ENCODE measurements at regions not wholly inside any gene's neighbourhood (a gene's known extent, or its start where the extent isn't known, plus 50 kb on each side); places are given as distances from the start of the nearest gene placed in this dataset.

GRCh38 chr3:166169681-166170080, 332.5 kb upstream of the BCHE start:
- DNase-seq (no peak), ATAC-seq (no peak)
- Mint-ChIP-seq H3K4me1 (no peaks in the 10 kb centered on the region), H3K9me3 (peaks cover 9 to 16% of the 10 kb centered on the region in 2 donors), H3K27me3 (no peaks in the 10 kb centered on the region), H3K4me3 (no peak overlapping the region), H3K27ac (no peak overlapping the region)

DNA sequence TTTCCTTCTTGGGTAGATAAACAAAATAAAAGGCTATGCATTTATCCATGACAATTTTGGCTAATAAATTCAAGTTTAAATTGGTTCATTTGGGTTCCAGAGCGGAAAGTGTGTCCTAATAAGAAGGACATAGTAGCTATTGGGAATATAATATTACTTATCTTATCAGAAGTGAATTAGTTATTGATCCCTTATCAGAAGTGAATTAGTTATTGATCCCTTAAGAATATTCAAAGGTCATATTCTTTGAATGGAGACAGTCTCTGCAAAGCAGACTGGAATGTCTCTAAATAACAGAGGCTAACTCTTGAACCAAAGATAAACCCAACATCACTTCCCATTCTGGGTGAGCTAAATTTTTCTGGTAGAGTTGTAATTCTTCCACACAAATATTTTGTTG, 290.7 kb upstream of the BCHE start:
- H3K27ac Mint-ChIP-seq, result no peak overlapping the region
- no peak for DNase-seq
- ATAC-seq, result no peak
- no peaks in the 10 kb centered on the region for H3K4me1 Mint-ChIP-seq
- H3K9me3 Mint-ChIP-seq, result peaks cover 10 to 24% of the 10 kb centered on the region in 2 donors
- no peaks in the 10 kb centered on the region for H3K27me3 Mint-ChIP-seq
- no peak overlapping the region for H3K4me3 Mint-ChIP-seq

- H3K27me3 Mint-ChIP-seq, result no peaks in the 10 kb centered on the region
- no peaks in the 10 kb centered on the region for H3K4me1 Mint-ChIP-seq
Observed at GRCh38 chr3:166125179-166125578, 288.0 kb upstream of the BCHE start.

GRCh38 chr3:166123576-166123975, 286.4 kb upstream of the BCHE start:
- Mint-ChIP-seq H3K27ac (no peak overlapping the region), H3K27me3 (no peaks in the 10 kb centered on the region), H3K4me1 (no peaks in the 10 kb centered on the region), H3K4me3 (no peak overlapping the region), H3K9me3 (peaks cover 0 to 5% of the 10 kb centered on the region in 2 donors)
- ATAC-seq (no peak), DNase-seq (no peak)

More at GRCh38 chr3:166125179-166125578, 288.0 kb upstream of the BCHE start:
- DNase-seq (no peak), ATAC-seq (no peak)
- peaks cover 0 to 13% of the 10 kb centered on the region in 2 donors for H3K9me3 Mint-ChIP-seq
- no peak overlapping the region for H3K4me3 Mint-ChIP-seq
- no peak overlapping the region for H3K27ac Mint-ChIP-seq

GRCh38 chr3:166123088-166123487, 285.9 kb upstream of the BCHE start:
- Mint-ChIP-seq H3K9me3 (peaks cover 0 to 7% of the 10 kb centered on the region in 2 donors), H3K27me3 (no peaks in the 10 kb centered on the region), H3K27ac (no peak overlapping the region), H3K4me1 (no peaks in the 10 kb centered on the region), H3K4me3 (no peak overlapping the region)
- no peak for ATAC-seq
- DNase-seq, result no peak

DNA sequence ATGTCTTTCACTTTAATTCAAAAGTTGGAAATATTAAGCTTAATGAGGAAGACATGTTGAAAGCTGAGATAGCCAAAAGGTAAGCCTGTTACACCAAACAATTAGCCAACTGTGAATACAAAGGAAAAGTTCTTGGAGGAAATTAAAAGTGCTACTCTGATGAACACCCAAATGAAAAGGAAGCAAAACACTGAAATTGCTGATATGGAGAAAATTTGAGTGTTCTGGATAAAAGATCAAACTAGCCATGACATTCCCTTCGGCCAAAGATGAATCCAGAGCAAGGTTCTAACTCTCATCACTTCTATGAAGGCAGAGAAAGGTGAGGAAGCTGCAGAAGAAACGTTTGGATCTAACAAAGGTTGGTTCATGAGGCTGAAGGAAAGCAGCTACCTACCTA, 280.8 kb upstream of the BCHE start:
- Mint-ChIP-seq H3K9me3 (peaks cover 0 to 7% of the 10 kb centered on the region in 2 donors), H3K4me1 (no peaks in the 10 kb centered on the region), H3K27ac (no peak overlapping the region), H3K27me3 (no peaks in the 10 kb centered on the region), H3K4me3 (no peak overlapping the region)
- DNase-seq (no peak), ATAC-seq (no peak)

DNA sequence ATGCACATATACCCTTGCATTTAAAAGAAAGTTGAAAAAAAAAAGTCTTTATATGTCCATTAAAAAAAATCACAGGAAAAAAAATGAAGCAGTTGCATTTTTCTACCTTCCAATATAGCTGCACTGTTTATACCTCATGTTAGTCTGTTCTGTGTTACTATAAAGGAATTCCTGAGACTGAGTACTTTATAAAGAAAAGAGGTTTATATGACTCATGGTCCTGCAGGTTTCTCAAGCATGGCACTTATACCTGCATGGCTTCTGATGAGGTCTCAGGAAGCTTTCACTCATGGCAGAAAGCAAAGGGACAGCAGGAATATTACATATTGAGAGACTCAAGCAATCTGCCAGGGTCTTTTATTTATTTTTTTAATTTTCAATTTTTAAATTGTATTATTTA, 277.2 kb upstream of the BCHE start:
- peaks cover 0 to 11% of the 10 kb centered on the region in 2 donors for H3K9me3 Mint-ChIP-seq
- DNase-seq, result no peak
- no peak for ATAC-seq
- H3K4me3 Mint-ChIP-seq, result no peak overlapping the region
- no peak overlapping the region for H3K27ac Mint-ChIP-seq
- no peaks in the 10 kb centered on the region for H3K4me1 Mint-ChIP-seq
- no peaks in the 10 kb centered on the region for H3K27me3 Mint-ChIP-seq

DNA sequence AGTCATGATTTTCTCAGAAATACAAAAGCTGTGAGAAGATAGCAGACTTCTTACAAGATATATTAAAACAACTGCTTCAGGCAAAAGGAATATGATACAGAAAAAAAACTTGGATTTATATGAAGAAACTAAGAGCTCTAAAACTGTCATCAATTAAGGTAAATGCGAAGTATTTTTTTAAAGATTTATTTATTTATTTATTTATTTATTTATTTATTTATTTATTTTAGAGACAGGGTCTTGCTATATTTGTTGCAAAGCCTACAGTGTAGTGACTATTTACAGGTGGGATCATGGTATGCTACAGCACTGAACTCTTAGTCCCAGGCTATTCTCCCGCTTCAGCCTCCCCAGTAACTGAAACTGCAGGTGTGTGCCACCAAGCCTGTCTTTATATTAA, 274.3 kb upstream of the BCHE start:
- peaks cover 0 to 4% of the 10 kb centered on the region in 2 donors for H3K9me3 Mint-ChIP-seq
- H3K27me3 Mint-ChIP-seq, result no peaks in the 10 kb centered on the region
- no peak overlapping the region for H3K27ac Mint-ChIP-seq
- no peaks in the 10 kb centered on the region for H3K4me1 Mint-ChIP-seq
- ATAC-seq, result no peak
- H3K4me3 Mint-ChIP-seq, result no peak overlapping the region
- DNase-seq, result no peak

- Mint-ChIP-seq H3K4me3 (no peak overlapping the region), H3K27ac (no peak overlapping the region), H3K9me3 (peaks cover 0 to 4% of the 10 kb centered on the region in 2 donors), H3K4me1 (no peaks in the 10 kb centered on the region), H3K27me3 (no peaks in the 10 kb centered on the region)
- no peak for ATAC-seq
- DNase-seq, result no peak
Observed at GRCh38 chr3:166110102-166110501, 272.9 kb upstream of the BCHE start.

DNA sequence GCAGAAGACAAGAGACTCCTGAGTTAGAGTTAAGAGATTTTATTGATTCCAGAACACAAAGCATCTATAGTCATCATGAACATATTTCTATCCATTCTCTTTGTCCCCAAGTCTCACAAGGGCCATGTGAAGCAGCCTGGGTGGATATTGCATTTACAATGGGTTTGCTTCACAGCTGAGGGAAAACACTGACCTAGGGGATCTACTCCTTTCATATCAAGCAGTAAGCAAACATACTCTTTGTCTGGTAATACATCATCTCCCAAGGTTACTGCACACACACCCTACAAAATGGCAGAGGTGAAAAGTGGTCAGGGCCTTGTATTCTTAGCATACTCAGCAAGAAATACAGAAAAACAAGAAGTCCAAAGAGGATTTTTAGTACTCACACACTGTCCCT, 267.7 kb upstream of the BCHE start:
- no peak overlapping the region for H3K27ac Mint-ChIP-seq
- no peak overlapping the region for H3K4me3 Mint-ChIP-seq
- H3K27me3 Mint-ChIP-seq, result no peaks in the 10 kb centered on the region
- no peaks in the 10 kb centered on the region for H3K9me3 Mint-ChIP-seq
- ATAC-seq (no peak), DNase-seq (no peak)
- no peaks in the 10 kb centered on the region for H3K4me1 Mint-ChIP-seq

- Mint-ChIP-seq H3K4me3 (no peak overlapping the region), H3K4me1 (no peaks in the 10 kb centered on the region), H3K27me3 (no peaks in the 10 kb centered on the region), H3K9me3 (no peaks in the 10 kb centered on the region), H3K27ac (no peak overlapping the region)
- DNase-seq (no peak), ATAC-seq (no peak)
Observed at GRCh38 chr3:166100730-166101129, 263.5 kb upstream of the BCHE start.

DNA sequence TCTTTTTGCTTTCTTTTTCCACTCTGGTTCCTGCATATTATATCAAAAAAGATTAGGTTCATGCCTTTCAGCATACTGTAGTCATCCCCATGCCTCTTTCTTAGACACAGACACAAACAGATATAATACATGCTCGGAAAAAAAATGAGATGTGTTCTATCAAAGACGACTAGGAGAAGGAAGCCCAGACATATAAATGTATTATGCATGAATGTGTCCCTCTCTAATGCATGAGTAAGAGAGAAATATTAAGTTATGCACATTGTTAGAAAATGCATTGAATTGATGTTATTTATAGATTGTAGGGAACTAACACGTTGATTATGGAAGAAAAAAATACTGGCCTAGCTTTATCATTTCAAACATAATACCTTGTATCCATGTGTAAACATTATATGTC, 252.4 kb upstream of the BCHE start:
- no peak overlapping the region for H3K27ac Mint-ChIP-seq
- H3K4me3 Mint-ChIP-seq, result no peak overlapping the region
- no peaks in the 10 kb centered on the region for H3K4me1 Mint-ChIP-seq
- H3K9me3 Mint-ChIP-seq, result peaks cover 7 to 11% of the 10 kb centered on the region in 2 donors
- H3K27me3 Mint-ChIP-seq, result no peaks in the 10 kb centered on the region
- DNase-seq, result no peak
- no peak for ATAC-seq

- no peak overlapping the region for H3K4me3 Mint-ChIP-seq
- no peak overlapping the region for H3K27ac Mint-ChIP-seq
- DNase-seq, result no peak
- ATAC-seq, result no peak
- H3K4me1 Mint-ChIP-seq, result no peaks in the 10 kb centered on the region
- H3K27me3 Mint-ChIP-seq, result no peaks in the 10 kb centered on the region
- H3K9me3 Mint-ChIP-seq, result peaks cover 4 to 5% of the 10 kb centered on the region in 2 donors
Observed at GRCh38 chr3:166085164-166085856, 248.1 kb upstream of the BCHE start.

- no peak overlapping the region for H3K27ac Mint-ChIP-seq
- H3K9me3 Mint-ChIP-seq, result no peaks in the 10 kb centered on the region
- H3K4me1 Mint-ChIP-seq, result no peaks in the 10 kb centered on the region
- DNase-seq, result no peak
- H3K4me3 Mint-ChIP-seq, result no peak overlapping the region
- no peak for ATAC-seq
- H3K27me3 Mint-ChIP-seq, result no peaks in the 10 kb centered on the region
Observed at GRCh38 chr3:166080096-166080495, 242.9 kb upstream of the BCHE start.

GRCh38 chr3:166071831-166072230, 234.6 kb upstream of the BCHE start:
- Mint-ChIP-seq H3K27me3 (no peaks in the 10 kb centered on the region), H3K27ac (no peak overlapping the region), H3K4me3 (no peak overlapping the region), H3K4me1 (no peaks in the 10 kb centered on the region), H3K9me3 (peaks cover 5 to 8% of the 10 kb centered on the region in 2 donors)
- peak; percentile 28 for ATAC-seq
- no peak for DNase-seq

GRCh38 chr3:166064476-166064875, 227.3 kb upstream of the BCHE start:
- Mint-ChIP-seq H3K27ac (no peak overlapping the region), H3K4me3 (no peak overlapping the region), H3K27me3 (no peaks in the 10 kb centered on the region), H3K4me1 (no peaks in the 10 kb centered on the region), H3K9me3 (peaks cover 0 to 4% of the 10 kb centered on the region in 2 donors)
- DNase-seq (no peak), ATAC-seq (no peak)

Data from stimulated activated naive CD8-positive, alpha-beta T cell treated with anti-CD3 and anti-CD28 coated beads, Interleukin-15, amount 100 ng/mL, for 72 hours (primary cell).